B cell (primary cell): ENCODE measurements at regions not wholly inside any gene's neighbourhood (a gene's known extent, or its start where the extent isn't known, plus 50 kb on each side); places are given as distances from the start of the nearest gene placed in this dataset.

Source experiments
- EZH2 ChIP-seq: IDR thresholded peaks from 2 replicates; pipeline ENCODE4 v1.6.1; 2012; ENCODE audit warnings: borderline replicate concordance, low read depth, mild to moderate bottlenecking, moderate library complexity, low read length; ENCODE audit not compliant: insufficient read depth, poor library complexity, severe bottlenecking
- TF ChIP-seq, protein P1 (sequence below): fragments of 200-600 bp; IDR thresholded peaks from one replicate; pipeline ENCODE4 v1.8.0; 2022; ENCODE audit warnings: antibody characterized with exemption, mild to moderate bottlenecking

DNA sequence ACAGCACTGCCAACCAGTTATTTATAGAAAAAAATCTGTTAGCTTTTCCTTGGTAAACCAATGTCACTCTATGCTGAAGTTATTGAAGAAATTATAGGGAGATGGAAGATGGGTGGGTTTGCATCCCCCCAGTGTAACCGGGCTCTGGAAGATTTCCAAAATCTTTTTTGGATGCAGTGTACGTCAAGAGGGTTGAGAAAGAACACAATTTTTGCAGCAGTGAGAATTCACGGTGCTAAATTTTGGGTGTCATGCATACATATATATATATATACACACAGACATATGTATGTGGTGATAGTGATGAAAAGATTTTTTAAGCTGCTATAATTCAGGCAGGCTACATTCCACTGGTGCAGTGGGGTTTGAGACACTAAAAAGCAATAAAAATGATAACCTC, 91.4 kb upstream of the MAGI3 start:
- TF ChIP-seq EZH2, result no peak
- TF ChIP-seq, protein P1, sequence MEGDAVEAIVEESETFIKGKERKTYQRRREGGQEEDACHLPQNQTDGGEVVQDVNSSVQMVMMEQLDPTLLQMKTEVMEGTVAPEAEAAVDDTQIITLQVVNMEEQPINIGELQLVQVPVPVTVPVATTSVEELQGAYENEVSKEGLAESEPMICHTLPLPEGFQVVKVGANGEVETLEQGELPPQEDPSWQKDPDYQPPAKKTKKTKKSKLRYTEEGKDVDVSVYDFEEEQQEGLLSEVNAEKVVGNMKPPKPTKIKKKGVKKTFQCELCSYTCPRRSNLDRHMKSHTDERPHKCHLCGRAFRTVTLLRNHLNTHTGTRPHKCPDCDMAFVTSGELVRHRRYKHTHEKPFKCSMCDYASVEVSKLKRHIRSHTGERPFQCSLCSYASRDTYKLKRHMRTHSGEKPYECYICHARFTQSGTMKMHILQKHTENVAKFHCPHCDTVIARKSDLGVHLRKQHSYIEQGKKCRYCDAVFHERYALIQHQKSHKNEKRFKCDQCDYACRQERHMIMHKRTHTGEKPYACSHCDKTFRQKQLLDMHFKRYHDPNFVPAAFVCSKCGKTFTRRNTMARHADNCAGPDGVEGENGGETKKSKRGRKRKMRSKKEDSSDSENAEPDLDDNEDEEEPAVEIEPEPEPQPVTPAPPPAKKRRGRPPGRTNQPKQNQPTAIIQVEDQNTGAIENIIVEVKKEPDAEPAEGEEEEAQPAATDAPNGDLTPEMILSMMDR, result no peak
